ENCODE measurements at regions not wholly inside any gene's neighbourhood (a gene's known extent, or its start where the extent isn't known, plus 50 kb on each side); places are given as distances from the start of the nearest gene placed in this dataset.

- TF ChIP-seq, protein P1, sequence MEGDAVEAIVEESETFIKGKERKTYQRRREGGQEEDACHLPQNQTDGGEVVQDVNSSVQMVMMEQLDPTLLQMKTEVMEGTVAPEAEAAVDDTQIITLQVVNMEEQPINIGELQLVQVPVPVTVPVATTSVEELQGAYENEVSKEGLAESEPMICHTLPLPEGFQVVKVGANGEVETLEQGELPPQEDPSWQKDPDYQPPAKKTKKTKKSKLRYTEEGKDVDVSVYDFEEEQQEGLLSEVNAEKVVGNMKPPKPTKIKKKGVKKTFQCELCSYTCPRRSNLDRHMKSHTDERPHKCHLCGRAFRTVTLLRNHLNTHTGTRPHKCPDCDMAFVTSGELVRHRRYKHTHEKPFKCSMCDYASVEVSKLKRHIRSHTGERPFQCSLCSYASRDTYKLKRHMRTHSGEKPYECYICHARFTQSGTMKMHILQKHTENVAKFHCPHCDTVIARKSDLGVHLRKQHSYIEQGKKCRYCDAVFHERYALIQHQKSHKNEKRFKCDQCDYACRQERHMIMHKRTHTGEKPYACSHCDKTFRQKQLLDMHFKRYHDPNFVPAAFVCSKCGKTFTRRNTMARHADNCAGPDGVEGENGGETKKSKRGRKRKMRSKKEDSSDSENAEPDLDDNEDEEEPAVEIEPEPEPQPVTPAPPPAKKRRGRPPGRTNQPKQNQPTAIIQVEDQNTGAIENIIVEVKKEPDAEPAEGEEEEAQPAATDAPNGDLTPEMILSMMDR (IDR thresholded peaks at IDR 0.05): no peak
- TF ChIP-seq POLR2AphosphoS5 (IDR thresholded peaks at IDR 0.05; ENCODE audit: insufficient read depth in 1 of 2, low read depth in 1 of 2): no peak
Measured at GRCh38 chr11:104462341-104462740, 298.4 kb upstream of the PDGFD start.
